HepG2 (cell line): ENCODE measurements at regions not wholly inside any gene's neighbourhood (a gene's known extent, or its start where the extent isn't known, plus 50 kb on each side); places are given as distances from the start of the nearest gene placed in this dataset.
A peak's percentile ranks its signal among the peaks of the same experiment; 100 is the strongest.

Source experiments
- ATAC-seq: fragments of 200-7000 bp; cut with Tn5 transposase; 3 replicates; pipeline ENCODE4 v1.9.1; 2020; ENCODE audit warnings: mild to moderate bottlenecking, moderate library complexity
- BruUV-seq: library from RNA; stranded (reverse); fragments of 400-500 nt; replicated peaks from 2 replicates; lab custom pipeline; 2021; lab: Mats Ljungman, UMichigan
- CTCF ChIA-PET: fragments of 300-600 bp; formaldehyde crosslinking; extraction: SDS; loops from one replicate; lab custom pipeline; 2021; ENCODE audit warnings: low total read pairs, inconsistent platforms, low intra/inter-chr PET ratio; lab: Yijun Ruan, JAX
- POLR2A ChIA-PET: fragments of 350-600 bp; sonication (Branson Sonifier 250); formaldehyde crosslinking; loops from one replicate; lab custom pipeline; 2020; ENCODE audit warnings: antibody characterized with exemption, inconsistent platforms; lab: Yijun Ruan, JAX
- DNase-seq: peaks from one replicate; pipeline ENCODE4 v3.0.0-alpha.2; 2015; ENCODE audit warnings: low spot score
- FAIRE-seq: peaks from 3 replicates; lab custom pipeline; 2011; peaks lifted over from hg19 to GRCh38; lab: Jason Lieb, UNC
- H2AFZ ChIP-seq: one replicate; pipeline ENCODE4 v1.6.1; 2011; ENCODE audit warnings: low read length, inconsistent platforms
- H3K27ac ChIP-seq: fragments of 300-600 bp; 3 replicates; pipeline ENCODE4 v1.8.0; 2011; ENCODE audit warnings: mixed run types, mild to moderate bottlenecking, mixed read lengths, low read length, inconsistent platforms; ENCODE audit not compliant: insufficient read depth; ENCODE audit errors: extremely low read length
- H3K27me3 ChIP-seq, 2 experiments: fragments of 200-600 bp in 1 of 2; 2 replicates in 1 of 2; 3 replicates in 1 of 2; pipeline versions ENCODE4 v1.6.0 to v1.8.0; 2011; ENCODE audit warnings: low read length in 2 of 2, mild to moderate bottlenecking in 2 of 2, moderate library complexity in 2 of 2, inconsistent platforms in 1 of 2; ENCODE audit not compliant: insufficient read depth in 2 of 2, control insufficient read depth in 1 of 2
- H3K36me3 ChIP-seq, 2 experiments: fragments of 200-600 bp in 1 of 2; replicated peaks in 1 of 2; 2 replicates in 1 of 2; 3 replicates in 1 of 2; pipeline versions ENCODE4 v1.5.1 to v1.8.0; 2011; ENCODE audit warnings: low read length in 2 of 2, inconsistent platforms in 1 of 2; ENCODE audit not compliant: insufficient read depth in 2 of 2, control insufficient read depth in 1 of 2
- H3K4me1 ChIP-seq: 2 replicates; pipeline ENCODE4 v1.5.1; 2012; ENCODE audit warnings: low read length, inconsistent platforms; ENCODE audit not compliant: insufficient read depth
- H3K4me2 ChIP-seq: 2 replicates; pipeline ENCODE4 v1.6.0; 2011; ENCODE audit warnings: low read depth, low read length, inconsistent platforms
- H3K4me3 ChIP-seq, 3 experiments: fragments of 200-600 bp in 1 of 3; sonication (generic), shearing (Covaris generic) in 1 of 3; replicated peaks in 1 of 3; 2 replicates each; pipeline ENCODE4 v1.5.1; 2011 to 2016; ENCODE audit warnings: low read length in 3 of 3, inconsistent platforms in 2 of 3, low read depth in 2 of 3, mild to moderate bottlenecking in 2 of 3, control low read depth in 1 of 3, mixed read lengths in 1 of 3; ENCODE audit not compliant: insufficient read depth in 1 of 3
- H3K79me2 ChIP-seq: one replicate; pipeline ENCODE4 v1.6.1; 2011; ENCODE audit warnings: low read length, inconsistent platforms; ENCODE audit not compliant: insufficient read depth
- H3K9ac ChIP-seq: 2 replicates; pipeline ENCODE4 v1.6.0; 2011; ENCODE audit warnings: mild to moderate bottlenecking, low read depth, low read length, inconsistent platforms; ENCODE audit not compliant: insufficient read depth
- H3K9me3 ChIP-seq: 2 replicates; pipeline ENCODE4 v1.5.1; 2012; ENCODE audit warnings: mild to moderate bottlenecking, low read length
- H4K20me1 ChIP-seq: 2 replicates; pipeline ENCODE4 v1.6.0; 2011; ENCODE audit warnings: inconsistent platforms, mild to moderate bottlenecking, low read length, moderate library complexity; ENCODE audit not compliant: insufficient read depth
- ATF7 ChIP-seq, 2 experiments: fragments of 450-650 bp in 1 of 2; sonication (generic) in 1 of 2; formaldehyde crosslinking in 1 of 2; IDR thresholded peaks; 2 replicates each; pipeline versions ENCODE4 v1.4.0 to v1.6.1; 2016 to 2020; ENCODE audit warnings: antibody characterized with exemption in 1 of 2, mild to moderate bottlenecking in 1 of 2, missing genetic modification reagents in 1 of 2
- HNRNPUL1 ChIP-seq: fragments of 200-400 bp; formaldehyde crosslinking; IDR thresholded peaks from 2 replicates; pipeline ENCODE4 v1.6.1; 2017; ENCODE audit warnings: low read depth, mild to moderate bottlenecking, low read length, moderate library complexity
- MAZ ChIP-seq, 2 experiments: sonication (generic) in 1 of 2; formaldehyde crosslinking in 1 of 2; IDR thresholded peaks; 2 replicates each; pipeline versions ENCODE4 v1.5.0 to v1.6.1; 2012 to 2020; ENCODE audit warnings: low read depth in 2 of 2, mild to moderate bottlenecking in 2 of 2, borderline replicate concordance in 1 of 2, improper control_type of control experiment in 1 of 2, low read length in 1 of 2, missing genetic modification reagents in 1 of 2, moderate library complexity in 1 of 2
- SP1 ChIP-seq, 2 experiments: fragments of 450-650 bp in 1 of 2; sonication (generic) in 1 of 2; formaldehyde crosslinking in 1 of 2; IDR thresholded peaks; 2 replicates each; pipeline versions ENCODE4 v1.4.0 to v1.6.1; 2016 to 2020; ENCODE audit warnings: missing genetic modification reagents in 1 of 2
- SUZ12 ChIP-seq: fragments of 150-350 bp; IDR thresholded peaks from 2 replicates; pipeline ENCODE4 v1.6.1; 2014; ENCODE audit warnings: low read depth, low read length
- ZNF143 ChIP-seq: sonication (generic); formaldehyde crosslinking; IDR thresholded peaks from 2 replicates; pipeline ENCODE4 v1.4.0; 2020; ENCODE audit warnings: missing genetic modification reagents
- ZNF180 ChIP-seq: sonication (generic); formaldehyde crosslinking; IDR thresholded peaks from 2 replicates; pipeline ENCODE4 v1.4.0; 2020; ENCODE audit warnings: low read depth, missing genetic modification reagents, borderline replicate concordance
- ZNF430 ChIP-seq: sonication (generic); formaldehyde crosslinking; IDR thresholded peaks from 2 replicates; pipeline ENCODE4 v1.9.0; 2021; ENCODE audit warnings: mild to moderate bottlenecking, missing genetic modification reagents
- WGBS: methylation state at CpG from one replicate; pipeline ENCODE4 v1.1.6; 2017; ENCODE audit warnings: low lambda C conversion rate; 5-methylcytosine and 5-hydroxymethylcytosine counted together
- in situ Hi-C: cut with HindIII; loops from 2 replicates; pipeline ENCODE4 v1.10.0; 2017; ENCODE audit warnings: low pct_unique_long_range_greater_than_20kb; ENCODE audit not compliant: extremely low pct_ligation_motif_present
- intact Hi-C: fragments of 100-400 bp; cut with micrococcal nuclease; formaldehyde crosslinking; loops from one replicate; pipeline ENCODE4 v1.10.0; 2022; ENCODE audit not compliant: unreplicated experiment
- TF ChIP-seq, protein P1 (sequence below): sonication (generic); formaldehyde crosslinking; IDR thresholded peaks from 2 replicates; pipeline ENCODE4 v1.4.0; 2020; ENCODE audit warnings: mild to moderate bottlenecking, missing genetic modification reagents
- TF ChIP-seq, protein P2 (sequence below): sonication (generic); formaldehyde crosslinking; IDR thresholded peaks from one replicate; pipeline ENCODE4 v1.5.1; 2020; ENCODE audit warnings: mild to moderate bottlenecking, missing genetic modification reagents; ENCODE audit errors: not compliant biosample characterization

DNA sequence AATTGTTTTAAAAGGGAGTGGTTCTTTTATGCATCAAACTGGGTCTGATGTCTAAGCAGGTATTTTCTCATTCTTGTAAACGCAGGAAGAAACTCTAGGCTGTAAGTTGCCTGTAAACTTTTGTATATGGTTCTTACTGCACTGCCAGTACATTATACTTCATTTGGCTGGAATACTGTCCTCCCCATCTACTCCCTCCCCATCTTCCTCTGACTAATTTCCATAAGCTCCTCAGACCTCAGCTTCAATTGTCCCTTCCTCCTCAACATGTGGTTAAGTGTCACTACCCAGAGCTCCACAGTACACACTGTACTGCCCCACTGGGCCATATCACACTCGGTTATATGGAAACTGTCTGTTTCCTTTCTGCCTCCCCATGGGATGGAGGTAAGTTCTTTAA lies 161.4 kb upstream of the MDFIC start:
- Histone ChIP-seq H3K27me3 (no peaks in the 10 kb centered on the region), H3K27ac (no peak overlapping the region), H3K36me3 (no peaks in the 10 kb centered on the region), H3K4me3 (no peak overlapping the region), H3K9me3 (no peaks in the 10 kb centered on the region), H3K79me2 (no peaks in the 10 kb centered on the region), H3K9ac (no peak overlapping the region), H2AFZ (no peak overlapping the region), H3K4me2 (no peak overlapping the region), H4K20me1 (no peaks in the 10 kb centered on the region), H3K4me1 (no peaks in the 10 kb centered on the region)
- no peak for FAIRE-seq
- intact Hi-C loops (no loop called here), in situ Hi-C loops (no loop called here)
- POLR2A ChIA-PET: no interaction called here
- 12% methylated on average over 2 of the region's 2 CpGs for WGBS
- DNase-seq: no peak
- BruUV-seq: no TSS peak
- ATAC-seq: no peak
- CTCF ChIA-PET: no interaction called here
- no peak for TF ChIP-seq ZNF180

DNA sequence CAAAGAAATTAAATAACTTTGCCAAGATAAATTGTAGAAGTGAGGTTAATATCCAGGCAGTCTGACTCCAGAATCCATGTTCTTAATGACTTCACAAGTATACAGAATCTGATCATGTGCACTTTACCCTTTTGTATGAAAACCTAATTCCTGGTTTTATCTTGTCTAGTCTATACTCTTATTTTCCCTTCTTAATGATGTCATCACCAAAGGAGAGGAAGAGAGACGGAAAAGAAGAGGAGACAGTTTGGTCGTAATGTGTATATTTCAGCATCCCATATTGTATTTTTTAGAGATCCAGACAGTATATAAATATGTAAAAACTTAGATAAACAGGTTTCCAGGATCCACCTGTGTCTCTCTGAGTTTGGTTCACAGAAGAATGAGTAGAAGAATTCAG lies 159.9 kb upstream of the MDFIC start:
- Histone ChIP-seq H3K4me1 (no peaks in the 10 kb centered on the region), H2AFZ (no peak overlapping the region), H3K4me3 (no peak overlapping the region), H4K20me1 (no peaks in the 10 kb centered on the region), H3K79me2 (no peaks in the 10 kb centered on the region), H3K36me3 (no peaks in the 10 kb centered on the region), H3K9me3 (no peaks in the 10 kb centered on the region), H3K27me3 (no peaks in the 10 kb centered on the region), H3K4me2 (no peak overlapping the region), H3K27ac (no peak overlapping the region), H3K9ac (no peak overlapping the region)
- in situ Hi-C loops (no loop called here), intact Hi-C loops (no loop called here)
- no peak for ATAC-seq
- FAIRE-seq: no peak
- WGBS: 31% methylated on average over 2 of the region's 2 CpGs
- ChIA-PET POLR2A (no interaction called here), CTCF (no interaction called here)
- no peak for DNase-seq
- BruUV-seq: no TSS peak
- TF ChIP-seq, protein P1, sequence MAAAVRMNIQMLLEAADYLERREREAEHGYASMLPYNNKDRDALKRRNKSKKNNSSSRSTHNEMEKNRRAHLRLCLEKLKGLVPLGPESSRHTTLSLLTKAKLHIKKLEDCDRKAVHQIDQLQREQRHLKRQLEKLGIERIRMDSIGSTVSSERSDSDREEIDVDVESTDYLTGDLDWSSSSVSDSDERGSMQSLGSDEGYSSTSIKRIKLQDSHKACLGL: no peak
- TF ChIP-seq ATF7 (IDR thresholded peaks at IDR 0.05) (peak; percentile 81), ATF7 (CRISPR knock-in tag; IDR thresholded peaks at IDR 0.05) (no peak), MAZ (IDR thresholded peaks at IDR 0.05; ENCODE audit: borderline replicate concordance, low read depth, low read length) (no peak), MAZ (CRISPR knock-in tag; IDR thresholded peaks at IDR 0.05; ENCODE audit: low read depth) (no peak), SP1 (IDR thresholded peaks at IDR 0.05) (no peak), SP1 (CRISPR knock-in tag; IDR thresholded peaks at IDR 0.05) (no peak), HNRNPUL1 (no peak), ZNF143 (no peak), SUZ12 (no peak), ZNF430 (CRISPR knock-in tag) (no peak)
- TF ChIP-seq, protein P2, sequence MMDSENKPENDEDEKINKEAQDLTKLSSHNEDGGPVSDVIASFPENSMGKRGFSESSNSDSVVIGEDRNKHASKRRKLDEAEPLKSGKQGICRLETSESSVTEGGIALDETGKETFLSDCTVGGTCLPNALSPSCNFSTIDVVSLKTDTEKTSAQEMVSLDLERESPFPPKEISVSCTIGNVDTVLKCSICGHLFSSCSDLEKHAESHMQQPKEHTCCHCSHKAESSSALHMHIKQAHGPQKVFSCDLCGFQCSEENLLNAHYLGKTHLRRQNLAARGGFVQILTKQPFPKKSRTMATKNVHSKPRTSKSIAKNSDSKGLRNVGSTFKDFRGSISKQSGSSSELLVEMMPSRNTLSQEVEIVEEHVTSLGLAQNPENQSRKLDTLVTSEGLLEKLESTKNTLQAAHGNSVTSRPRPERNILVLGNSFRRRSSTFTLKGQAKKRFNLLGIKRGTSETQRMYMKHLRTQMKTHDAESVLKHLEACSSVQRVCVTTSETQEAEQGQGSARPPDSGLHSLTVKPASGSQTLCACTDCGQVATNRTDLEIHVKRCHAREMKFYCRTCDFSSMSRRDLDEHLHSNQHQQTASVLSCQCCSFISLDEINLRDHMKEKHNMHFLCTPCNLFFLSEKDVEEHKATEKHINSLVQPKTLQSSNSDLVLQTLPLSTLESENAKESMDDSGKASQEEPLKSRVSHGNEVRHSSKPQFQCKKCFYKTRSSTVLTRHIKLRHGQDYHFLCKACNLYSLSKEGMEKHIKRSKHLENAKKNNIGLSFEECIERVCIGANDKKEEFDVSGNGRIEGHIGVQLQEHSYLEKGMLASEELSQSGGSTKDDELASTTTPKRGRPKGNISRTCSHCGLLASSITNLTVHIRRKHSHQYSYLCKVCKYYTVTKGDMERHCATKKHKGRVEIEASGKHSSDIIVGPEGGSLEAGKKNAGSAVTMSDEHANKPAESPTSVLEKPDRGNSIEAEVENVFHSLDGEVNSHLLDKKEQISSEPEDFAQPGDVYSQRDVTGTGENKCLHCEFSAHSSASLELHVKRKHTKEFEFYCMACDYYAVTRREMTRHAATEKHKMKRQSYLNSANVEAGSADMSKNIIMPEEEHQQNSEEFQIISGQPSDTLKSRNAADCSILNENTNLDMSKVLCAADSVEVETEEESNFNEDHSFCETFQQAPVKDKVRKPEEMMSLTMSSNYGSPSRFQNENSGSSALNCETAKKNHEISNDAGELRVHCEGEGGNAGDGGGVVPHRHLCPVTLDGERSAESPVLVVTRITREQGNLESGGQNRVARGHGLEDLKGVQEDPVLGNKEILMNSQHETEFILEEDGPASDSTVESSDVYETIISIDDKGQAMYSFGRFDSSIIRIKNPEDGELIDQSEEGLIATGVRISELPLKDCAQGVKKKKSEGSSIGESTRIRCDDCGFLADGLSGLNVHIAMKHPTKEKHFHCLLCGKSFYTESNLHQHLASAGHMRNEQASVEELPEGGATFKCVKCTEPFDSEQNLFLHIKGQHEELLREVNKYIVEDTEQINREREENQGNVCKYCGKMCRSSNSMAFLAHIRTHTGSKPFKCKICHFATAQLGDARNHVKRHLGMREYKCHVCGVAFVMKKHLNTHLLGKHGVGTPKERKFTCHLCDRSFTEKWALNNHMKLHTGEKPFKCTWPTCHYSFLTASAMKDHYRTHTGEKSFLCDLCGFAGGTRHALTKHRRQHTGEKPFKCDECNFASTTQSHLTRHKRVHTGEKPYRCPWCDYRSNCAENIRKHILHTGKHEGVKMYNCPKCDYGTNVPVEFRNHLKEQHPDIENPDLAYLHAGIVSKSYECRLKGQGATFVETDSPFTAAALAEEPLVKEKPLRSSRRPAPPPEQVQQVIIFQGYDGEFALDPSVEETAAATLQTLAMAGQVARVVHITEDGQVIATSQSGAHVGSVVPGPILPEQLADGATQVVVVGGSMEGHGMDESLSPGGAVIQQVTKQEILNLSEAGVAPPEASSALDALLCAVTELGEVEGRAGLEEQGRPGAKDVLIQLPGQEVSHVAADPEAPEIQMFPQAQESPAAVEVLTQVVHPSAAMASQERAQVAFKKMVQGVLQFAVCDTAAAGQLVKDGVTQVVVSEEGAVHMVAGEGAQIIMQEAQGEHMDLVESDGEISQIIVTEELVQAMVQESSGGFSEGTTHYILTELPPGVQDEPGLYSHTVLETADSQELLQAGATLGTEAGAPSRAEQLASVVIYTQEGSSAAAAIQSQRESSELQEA: no peak
- TF ChIP-seq, all 625 proteins: peak for 1
